IPS-15b (cell line): ENCODE measurements at regions not wholly inside any gene's neighbourhood (a gene's known extent, or its start where the extent isn't known, plus 50 kb on each side); places are given as distances from the start of the nearest gene placed in this dataset.
"Not testable (repeated sequence)": the region's sequence is repeated elsewhere in the genome, so short reads cannot be mapped to it uniquely, and the experiment has no call there.

Experiments used
- H3K27me3 ChIP-seq: one replicate; pipeline ENCODE4 v1.6.1; 2013; ENCODE audit warnings: low read length; ENCODE audit not compliant: control insufficient read depth, insufficient read depth
- H3K36me3 ChIP-seq: one replicate; pipeline ENCODE4 v1.6.1; 2013; ENCODE audit warnings: low read length; ENCODE audit not compliant: control insufficient read depth, insufficient read depth
- H3K4me1 ChIP-seq: one replicate; pipeline ENCODE4 v1.6.1; 2013; ENCODE audit warnings: mild to moderate bottlenecking, low read length; ENCODE audit not compliant: control insufficient read depth, insufficient read depth
- H3K4me3 ChIP-seq: one replicate; pipeline ENCODE4 v1.5.1; 2013; ENCODE audit warnings: low read depth, low read length
- H3K9ac ChIP-seq: one replicate; pipeline ENCODE4 v1.6.1; 2013; ENCODE audit warnings: low read depth, mild to moderate bottlenecking, low read length
- H3K9me3 ChIP-seq: one replicate; pipeline ENCODE4 v1.6.1; 2013; ENCODE audit warnings: mild to moderate bottlenecking, low read length; ENCODE audit not compliant: control insufficient read depth, insufficient read depth

DNA sequence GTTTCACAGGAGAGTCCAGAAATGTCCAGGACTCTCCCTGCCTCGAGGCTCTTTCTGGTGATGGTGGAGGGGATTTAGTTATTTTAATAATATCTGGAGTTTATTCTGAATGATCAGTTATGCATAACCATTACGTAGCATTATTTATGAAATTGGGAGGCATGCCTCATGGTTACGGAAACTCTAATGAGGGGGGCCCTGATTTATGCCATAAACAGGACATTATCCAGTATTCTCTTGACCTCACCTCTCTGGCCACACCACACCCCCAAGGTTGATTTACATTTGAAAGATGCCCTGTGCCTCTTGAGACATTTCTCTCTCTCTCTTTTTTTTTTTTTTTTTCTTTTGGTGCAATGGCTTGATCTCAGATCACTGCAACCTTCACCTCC is 268.8 kb downstream of the TFAP2C start:
- no peaks in the 10 kb centered on the region for H3K9me3 ChIP-seq
- H3K4me1 ChIP-seq = peaks cover 3% of the 10 kb centered on the region
- no peaks in the 10 kb centered on the region for H3K36me3 ChIP-seq
- no peaks in the 10 kb centered on the region for H3K27me3 ChIP-seq
- H3K9ac ChIP-seq = no peak overlapping the region
- H3K4me3 ChIP-seq = no peak overlapping the region

DNA sequence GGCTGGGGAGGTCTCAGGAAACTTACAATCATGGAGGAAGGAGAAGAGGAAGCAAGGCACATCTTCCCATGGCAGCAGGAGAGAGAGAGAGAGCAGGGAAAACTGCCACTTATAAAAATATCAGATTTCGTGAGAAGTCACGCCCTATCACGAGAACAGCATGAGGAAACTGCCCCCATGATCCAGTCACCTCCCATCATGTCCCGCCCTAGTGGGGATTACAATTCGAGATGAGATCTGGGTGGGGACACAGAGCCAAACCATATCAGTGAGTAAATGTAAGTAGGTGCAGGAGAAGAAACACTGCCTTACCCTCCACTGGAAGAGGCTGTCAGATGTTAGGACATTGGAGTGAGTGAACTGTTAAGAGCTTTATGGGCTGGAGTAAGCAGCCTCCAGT is 270.4 kb downstream of the TFAP2C start:
- no peaks in the 10 kb centered on the region for H3K9me3 ChIP-seq
- H3K4me3 ChIP-seq = no peak overlapping the region
- H3K36me3 ChIP-seq = no peaks in the 10 kb centered on the region
- no peaks in the 10 kb centered on the region for H3K4me1 ChIP-seq
- no peaks in the 10 kb centered on the region for H3K27me3 ChIP-seq
- H3K9ac ChIP-seq = no peak overlapping the region

DNA sequence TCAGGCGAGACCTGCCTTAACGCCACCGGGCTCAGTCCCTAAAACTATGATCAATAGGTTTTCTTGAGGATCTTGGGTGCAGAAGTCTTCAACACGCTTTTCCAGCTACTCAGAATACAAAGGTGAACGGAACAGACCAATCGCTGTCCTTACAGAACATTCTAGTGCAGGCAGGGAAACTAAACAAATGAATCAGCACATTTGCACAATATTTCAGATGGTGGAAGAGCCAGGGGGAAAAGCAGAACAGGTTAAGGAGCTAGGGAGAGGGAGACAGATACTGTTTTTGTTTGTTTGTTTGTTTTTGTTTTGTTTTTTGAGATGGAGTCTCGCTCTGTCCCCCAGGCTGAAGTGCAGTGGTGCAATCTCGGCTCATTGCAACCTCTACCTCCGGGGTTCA is 271.1 kb downstream of the TFAP2C start:
- Histone ChIP-seq H3K4me1 (no peaks in the 10 kb centered on the region), H3K9ac (no peak overlapping the region), H3K36me3 (no peaks in the 10 kb centered on the region), H3K4me3 (no peak overlapping the region), H3K9me3 (no peaks in the 10 kb centered on the region), H3K27me3 (no peaks in the 10 kb centered on the region)

DNA sequence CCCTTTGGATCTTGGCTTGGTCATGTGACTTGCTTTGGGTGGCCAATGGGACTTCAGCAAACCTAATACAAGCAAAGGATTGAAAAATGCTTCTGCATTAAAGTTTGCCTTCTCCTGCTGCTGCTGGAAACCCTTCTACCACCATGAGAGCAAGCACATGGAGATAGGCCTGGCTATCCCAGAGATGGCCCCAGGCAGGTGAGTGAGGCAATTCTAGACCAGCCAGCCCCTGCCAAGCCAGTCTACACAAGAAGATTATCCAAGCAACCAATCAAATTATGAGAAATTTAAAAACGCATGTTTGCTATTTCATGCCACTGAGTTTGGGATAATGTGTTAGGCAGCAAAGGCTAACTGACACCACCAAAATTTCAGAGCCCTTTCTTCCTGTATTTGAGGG is 274.3 kb downstream of the TFAP2C start:
- no peaks in the 10 kb centered on the region for H3K27me3 ChIP-seq
- H3K9ac ChIP-seq = no peak overlapping the region
- no peaks in the 10 kb centered on the region for H3K4me1 ChIP-seq
- no peaks in the 10 kb centered on the region for H3K36me3 ChIP-seq
- no peak overlapping the region for H3K4me3 ChIP-seq
- H3K9me3 ChIP-seq = no peaks in the 10 kb centered on the region

DNA sequence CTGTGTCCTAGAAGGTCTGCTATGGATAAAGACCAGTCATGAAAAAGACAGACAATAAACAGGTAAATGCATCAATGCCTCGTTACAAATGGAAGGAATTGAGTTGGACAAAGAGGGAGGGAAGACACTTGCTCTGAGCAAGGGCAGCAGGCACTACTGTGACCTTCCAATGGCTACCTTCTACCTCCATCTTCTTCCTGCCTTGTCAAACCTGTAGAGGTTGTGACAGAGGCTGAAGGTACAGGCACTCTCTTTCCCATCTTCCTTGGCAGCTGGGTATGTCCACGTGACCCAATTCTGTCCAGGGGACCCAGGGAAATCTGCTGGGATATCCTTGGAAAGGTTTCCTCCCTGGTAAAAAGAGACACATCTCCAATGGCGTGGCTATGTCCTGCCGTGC is 274.8 kb downstream of the TFAP2C start:
- no peak overlapping the region for H3K4me3 ChIP-seq
- no peaks in the 10 kb centered on the region for H3K36me3 ChIP-seq
- H3K27me3 ChIP-seq = peaks cover under 1% of the 10 kb centered on the region
- H3K4me1 ChIP-seq = no peaks in the 10 kb centered on the region
- no peak overlapping the region for H3K9ac ChIP-seq
- H3K9me3 ChIP-seq = no peaks in the 10 kb centered on the region

DNA sequence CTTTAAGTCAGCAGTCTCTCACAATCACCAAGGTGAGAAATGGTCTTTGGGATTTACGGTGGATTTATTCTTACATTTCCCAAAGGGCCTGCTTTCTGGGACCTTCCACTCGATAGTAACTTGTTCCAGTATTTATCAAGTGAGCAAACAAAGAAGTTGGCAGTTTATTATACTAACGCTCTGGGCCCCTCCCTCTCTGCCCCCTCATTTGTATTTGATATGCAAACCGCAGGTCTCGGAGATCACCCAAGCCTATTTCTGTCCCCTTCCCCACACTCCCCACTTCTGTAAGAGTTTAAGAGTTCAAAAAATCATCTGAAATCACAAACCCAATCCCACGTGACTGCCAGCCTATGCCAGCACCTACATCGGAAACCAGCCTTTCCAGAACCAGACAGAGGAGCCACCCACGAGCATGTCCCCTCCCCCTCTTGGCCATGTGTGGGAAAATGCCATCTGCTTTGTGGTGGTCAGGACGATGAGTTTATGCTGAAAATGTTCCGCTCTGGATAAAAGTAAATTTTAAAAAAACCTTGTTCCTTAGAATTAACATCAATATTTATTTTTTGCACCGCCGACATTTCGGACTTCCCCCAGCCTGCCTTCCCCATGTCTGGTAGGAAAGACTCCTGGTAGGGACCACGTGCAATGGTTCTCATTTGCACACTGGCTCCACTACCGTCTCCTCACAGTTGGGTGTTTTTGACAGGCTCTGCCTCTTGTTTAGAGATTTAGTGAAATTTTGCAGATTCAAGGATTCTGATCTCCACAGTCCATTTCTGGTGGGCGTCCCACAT is 281.0 kb downstream of the TFAP2C start:
- Histone ChIP-seq H3K9me3 (no peaks in the 10 kb centered on the region), H3K4me1 (no peaks in the 10 kb centered on the region), H3K9ac (no peak overlapping the region), H3K4me3 (no peak overlapping the region), H3K27me3 (peaks cover 12% of the 10 kb centered on the region), H3K36me3 (no peaks in the 10 kb centered on the region)

DNA sequence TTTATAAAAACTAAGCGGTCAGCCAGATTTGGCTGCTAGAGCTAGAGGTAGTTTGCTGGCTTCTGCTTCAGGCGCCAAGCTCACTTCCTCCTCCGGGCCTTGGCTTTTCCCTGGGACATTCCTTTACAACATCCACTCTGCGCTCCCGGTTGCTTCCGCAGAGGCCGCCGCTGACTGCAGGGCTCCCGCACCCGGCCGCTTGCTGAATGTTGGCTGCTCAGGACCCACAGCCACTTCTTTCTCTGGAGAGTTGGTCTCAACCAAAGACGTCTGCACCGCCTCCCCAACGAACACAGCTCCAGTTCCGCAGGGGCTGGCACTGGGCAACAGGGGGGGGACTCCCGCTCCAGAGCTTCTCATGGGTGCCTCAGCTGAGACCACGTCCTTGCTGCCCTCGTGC is 282.8 kb downstream of the TFAP2C start:
- Histone ChIP-seq H3K36me3 (no peaks in the 10 kb centered on the region), H3K4me3 (no peak overlapping the region), H3K9ac (no peak overlapping the region), H3K9me3 (no peaks in the 10 kb centered on the region), H3K4me1 (no peaks in the 10 kb centered on the region), H3K27me3 (peaks cover 12% of the 10 kb centered on the region)

DNA sequence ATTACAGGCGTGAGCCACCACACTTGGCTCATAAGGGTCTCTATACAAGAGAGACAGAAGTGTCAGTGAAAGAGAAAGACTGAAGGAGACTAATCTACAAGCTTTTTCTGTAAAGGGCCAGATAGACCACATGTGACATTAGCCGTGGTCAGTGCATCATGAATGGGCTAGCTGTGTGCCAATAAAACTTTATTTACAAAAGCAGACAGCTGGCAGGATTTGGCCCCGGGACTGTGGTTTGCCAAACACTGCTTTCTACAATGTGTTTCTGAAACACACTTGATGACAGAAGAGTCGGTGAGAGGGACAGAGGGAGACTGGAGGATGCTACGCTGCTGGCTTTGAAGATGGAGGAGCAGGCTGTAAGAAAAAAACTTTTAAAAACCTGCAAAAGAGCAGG is 285.4 kb downstream of the TFAP2C start:
- H3K9ac ChIP-seq = no peak overlapping the region
- H3K4me3 ChIP-seq = no peak overlapping the region
- no peaks in the 10 kb centered on the region for H3K9me3 ChIP-seq
- H3K4me1 ChIP-seq = no peaks in the 10 kb centered on the region
- H3K27me3 ChIP-seq = peaks cover 10% of the 10 kb centered on the region
- H3K36me3 ChIP-seq = no peaks in the 10 kb centered on the region

DNA sequence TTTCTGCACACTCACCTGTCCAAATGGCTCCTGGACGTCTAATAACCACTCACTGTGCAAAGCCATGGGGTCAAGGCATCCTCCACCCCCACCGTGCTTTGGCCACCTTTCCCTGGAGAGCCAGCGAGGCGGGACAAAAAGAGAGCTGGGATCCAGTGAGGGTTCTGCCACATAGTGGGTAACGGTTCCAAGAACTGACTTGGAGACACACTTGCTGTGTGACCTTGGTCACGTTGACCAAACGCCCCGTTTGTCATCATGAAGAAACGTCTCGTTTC is 287.2 kb downstream of the TFAP2C start:
- H3K9me3 ChIP-seq = no peaks in the 10 kb centered on the region
- H3K27me3 ChIP-seq = peaks cover 12% of the 10 kb centered on the region
- H3K4me1 ChIP-seq = no peaks in the 10 kb centered on the region
- H3K9ac ChIP-seq = no peak overlapping the region
- no peaks in the 10 kb centered on the region for H3K36me3 ChIP-seq
- H3K4me3 ChIP-seq = no peak overlapping the region

DNA sequence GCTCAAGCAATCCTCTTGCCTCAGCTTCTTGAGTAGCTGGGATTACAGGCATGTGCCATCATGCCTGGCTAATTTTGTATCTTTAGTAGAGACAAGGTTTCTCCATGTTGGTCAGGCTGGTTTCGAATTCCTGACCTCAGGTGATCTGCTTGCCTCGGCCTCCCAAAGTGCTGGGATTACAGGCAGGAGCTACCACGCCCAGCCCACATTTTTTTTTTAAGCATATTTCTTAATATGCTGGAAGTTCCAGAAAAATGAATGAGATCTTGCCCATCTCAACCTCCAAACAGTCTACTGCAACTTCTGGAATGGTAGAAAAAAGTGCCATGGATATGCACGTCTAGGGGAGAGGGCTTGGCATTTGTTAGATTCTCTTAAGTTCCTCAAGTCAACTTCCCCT is 290.9 kb downstream of the TFAP2C start:
- H3K4me3 ChIP-seq, H3K9ac ChIP-seq, H3K36me3 ChIP-seq, H3K9me3 ChIP-seq, H3K4me1 ChIP-seq: not testable (repeated sequence)
- H3K27me3 ChIP-seq = peaks cover 34% of the 10 kb centered on the region

DNA sequence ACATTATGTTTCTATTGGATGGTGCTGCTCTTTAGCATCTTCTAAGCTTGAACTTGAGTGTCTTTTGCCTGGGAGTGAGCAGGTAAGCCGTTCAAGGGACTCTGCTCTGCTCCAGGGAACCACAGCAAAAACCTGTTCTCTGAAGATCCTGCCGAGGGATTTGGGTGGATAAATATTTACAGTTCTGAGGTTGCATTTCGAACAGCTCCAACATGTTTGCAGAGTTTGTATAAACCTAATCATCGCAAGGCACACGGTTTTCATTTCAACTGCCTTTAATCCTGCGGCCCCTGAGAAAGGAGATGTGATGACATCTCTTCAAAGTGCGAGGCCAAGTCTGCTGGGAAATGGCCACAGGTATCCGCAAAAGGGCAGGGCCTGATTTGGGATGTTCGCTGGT is 293.4 kb downstream of the TFAP2C start:
- H3K4me1 ChIP-seq = peaks cover 15% of the 10 kb centered on the region
- no peaks in the 10 kb centered on the region for H3K36me3 ChIP-seq
- peaks cover 51% of the 10 kb centered on the region for H3K27me3 ChIP-seq
- H3K9ac ChIP-seq = no peak overlapping the region
- H3K4me3 ChIP-seq = no peak overlapping the region
- H3K9me3 ChIP-seq = no peaks in the 10 kb centered on the region

DNA sequence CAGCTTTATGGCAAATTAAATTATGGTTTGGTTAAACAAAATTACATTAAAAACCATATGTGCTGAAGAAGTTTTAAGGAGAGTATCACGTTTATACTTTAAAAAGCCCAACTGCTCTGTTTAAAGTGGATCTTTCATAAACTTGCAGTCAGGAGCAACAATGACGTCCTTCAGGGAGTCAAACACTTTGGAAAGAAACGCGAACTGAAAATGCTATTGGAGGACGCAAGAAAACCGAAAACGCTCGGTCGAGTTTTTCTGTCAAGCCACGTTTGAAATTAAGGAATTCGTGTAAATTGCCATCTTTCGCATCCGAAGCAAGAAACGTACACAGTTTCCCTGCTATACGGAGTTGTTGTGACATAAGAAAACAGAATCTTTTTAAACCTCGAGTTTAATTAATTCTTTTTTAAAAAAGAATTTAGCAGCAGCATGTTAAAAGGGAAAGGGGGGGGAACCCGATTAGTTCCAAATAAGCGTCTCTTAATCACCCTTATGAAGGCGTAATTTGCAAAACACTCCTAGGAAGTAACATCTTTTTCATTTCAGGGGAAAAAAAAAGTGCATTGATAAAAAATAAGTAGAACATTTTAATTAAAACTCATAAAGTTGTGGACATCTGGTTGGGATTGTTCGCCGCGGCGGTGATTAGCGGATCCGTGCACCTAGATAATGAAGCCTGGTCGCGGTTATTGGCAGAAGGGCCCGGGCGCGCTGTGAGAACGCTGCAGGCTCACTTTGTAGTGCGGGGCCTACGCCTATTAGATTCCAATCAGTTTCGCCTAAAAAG is 295.4 kb downstream of the TFAP2C start:
- peaks cover 26% of the 10 kb centered on the region for H3K4me1 ChIP-seq
- no peaks in the 10 kb centered on the region for H3K9me3 ChIP-seq
- peak overlapping the region; percentile 52 for H3K4me3 ChIP-seq
- no peak overlapping the region for H3K9ac ChIP-seq
- H3K27me3 ChIP-seq = peaks cover 53% of the 10 kb centered on the region
- H3K36me3 ChIP-seq = no peaks in the 10 kb centered on the region
